ENCODE measurements at regions not wholly inside any gene's neighbourhood (a gene's known extent, or its start where the extent isn't known, plus 50 kb on each side); places are given as distances from the start of the nearest gene placed in this dataset.

GRCh38 chr12:25761356-25761755 is 197.1 kb upstream of the RASSF8 start:
- Histone ChIP-seq H4K20me1 (ENCODE audit: control insufficient read depth, extremely low read depth, insufficient read depth, low read length) (no peaks in the 10 kb centered on the region), H3K79me2 (ENCODE audit: control insufficient read depth, insufficient read depth, low read length) (no peaks in the 10 kb centered on the region)
- DNase-seq (ENCODE audit: low read depth in 2 of 2) = no peak

GRCh38 chr12:25764409-25764808 is 194.1 kb upstream of the RASSF8 start:
- no peak overlapping the region for H3K4me3 ChIP-seq (replicated peaks in 1 of 4; ENCODE audit: control extremely low read depth in 1 of 4, insufficient read depth in 1 of 4, low read depth in 3 of 4, low read length in 4 of 4)
- H3K27ac ChIP-seq (ENCODE audit: insufficient read depth, low read length) = no peak overlapping the region
- H2AFZ ChIP-seq (ENCODE audit: low read length) = no peak overlapping the region
- peak in 1 of 2 donors; percentile 41 for DNase-seq (ENCODE audit: low read depth in 2 of 2)
- H3K9ac ChIP-seq (ENCODE audit: insufficient read depth, low read length) = no peak overlapping the region
- peaks cover 8% of the 10 kb centered on the region for H3K4me1 ChIP-seq (ENCODE audit: control insufficient read depth, extremely low read depth, insufficient read depth, low read length)
- H3K36me3 ChIP-seq (ENCODE audit: control insufficient read depth, insufficient read depth, low read length) = no peaks in the 10 kb centered on the region
- H4K20me1 ChIP-seq (ENCODE audit: control insufficient read depth, extremely low read depth, insufficient read depth, low read length) = no peaks in the 10 kb centered on the region
- H3K9me3 ChIP-seq (ENCODE audit: control insufficient read depth, insufficient read depth, low read depth, low read length) = no peaks in the 10 kb centered on the region
- no peaks in the 10 kb centered on the region for H3K79me2 ChIP-seq (ENCODE audit: control insufficient read depth, insufficient read depth, low read length)
- H3K27me3 ChIP-seq (ENCODE audit: control insufficient read depth, insufficient read depth, low read length) = no peaks in the 10 kb centered on the region
- H3K4me2 ChIP-seq (ENCODE audit: extremely low read depth, insufficient read depth, low read length) = no peak overlapping the region
- no peak for TF ChIP-seq CTCF (conservative IDR thresholded peaks at IDR 0.05 in 1 of 2, IDR thresholded peaks at IDR 0.05 in 1 of 2; ENCODE audit: low read depth in 1 of 2, low read length in 2 of 2)
- TF ChIP-seq EZH2 (IDR thresholded peaks at IDR 0.05; ENCODE audit: low read length, missing control alignments) = no peak

More at GRCh38 chr12:25761356-25761755, 197.1 kb upstream of the RASSF8 start:
- H3K4me2 ChIP-seq (ENCODE audit: extremely low read depth, insufficient read depth, low read length) = no peak overlapping the region
- no peaks in the 10 kb centered on the region for H3K36me3 ChIP-seq (ENCODE audit: control insufficient read depth, insufficient read depth, low read length)
- TF ChIP-seq EZH2 (IDR thresholded peaks at IDR 0.05; ENCODE audit: low read length, missing control alignments) (no peak), CTCF (conservative IDR thresholded peaks at IDR 0.05 in 1 of 2, IDR thresholded peaks at IDR 0.05 in 1 of 2; ENCODE audit: low read depth in 1 of 2, low read length in 2 of 2) (no peak)
- H3K9me3 ChIP-seq (ENCODE audit: control insufficient read depth, insufficient read depth, low read depth, low read length) = no peaks in the 10 kb centered on the region
- no peak overlapping the region for H3K9ac ChIP-seq (ENCODE audit: insufficient read depth, low read length)
- H3K4me3 ChIP-seq (replicated peaks in 1 of 4; ENCODE audit: control extremely low read depth in 1 of 4, insufficient read depth in 1 of 4, low read depth in 3 of 4, low read length in 4 of 4) = no peak overlapping the region
- no peaks in the 10 kb centered on the region for H3K4me1 ChIP-seq (ENCODE audit: control insufficient read depth, extremely low read depth, insufficient read depth, low read length)
- no peak overlapping the region for H2AFZ ChIP-seq (ENCODE audit: low read length)
- no peaks in the 10 kb centered on the region for H3K27me3 ChIP-seq (ENCODE audit: control insufficient read depth, insufficient read depth, low read length)
- no peak overlapping the region for H3K27ac ChIP-seq (ENCODE audit: insufficient read depth, low read length)

- Histone ChIP-seq H3K4me3 (replicated peaks in 1 of 4; ENCODE audit: control extremely low read depth in 1 of 4, insufficient read depth in 1 of 4, low read depth in 3 of 4, low read length in 4 of 4) (no peak overlapping the region), H3K79me2 (ENCODE audit: control insufficient read depth, insufficient read depth, low read length) (no peaks in the 10 kb centered on the region), H3K36me3 (ENCODE audit: control insufficient read depth, insufficient read depth, low read length) (no peaks in the 10 kb centered on the region), H3K4me2 (ENCODE audit: extremely low read depth, insufficient read depth, low read length) (no peak overlapping the region), H2AFZ (ENCODE audit: low read length) (no peak overlapping the region), H3K27ac (ENCODE audit: insufficient read depth, low read length) (no peak overlapping the region), H3K27me3 (ENCODE audit: control insufficient read depth, insufficient read depth, low read length) (no peaks in the 10 kb centered on the region), H4K20me1 (ENCODE audit: control insufficient read depth, extremely low read depth, insufficient read depth, low read length) (no peaks in the 10 kb centered on the region), H3K9ac (ENCODE audit: insufficient read depth, low read length) (no peak overlapping the region), H3K4me1 (ENCODE audit: control insufficient read depth, extremely low read depth, insufficient read depth, low read length) (peaks cover 8% of the 10 kb centered on the region), H3K9me3 (ENCODE audit: control insufficient read depth, insufficient read depth, low read depth, low read length) (no peaks in the 10 kb centered on the region)
- TF ChIP-seq CTCF (conservative IDR thresholded peaks at IDR 0.05 in 1 of 2, IDR thresholded peaks at IDR 0.05 in 1 of 2; ENCODE audit: low read depth in 1 of 2, low read length in 2 of 2) (no peak), EZH2 (IDR thresholded peaks at IDR 0.05; ENCODE audit: low read length, missing control alignments) (no peak)
- DNase-seq (ENCODE audit: low read depth in 2 of 2) = peak in 1 of 2 donors; percentile 59
These were observed 193.6 kb upstream of the RASSF8 start for GRCh38 chr12:25764892-25765291.

Measured in fibroblast of lung (primary cell).